ENCODE measurements at regions not wholly inside any gene's neighbourhood (a gene's known extent, or its start where the extent isn't known, plus 50 kb on each side); places are given as distances from the start of the nearest gene placed in this dataset.

DNA sequence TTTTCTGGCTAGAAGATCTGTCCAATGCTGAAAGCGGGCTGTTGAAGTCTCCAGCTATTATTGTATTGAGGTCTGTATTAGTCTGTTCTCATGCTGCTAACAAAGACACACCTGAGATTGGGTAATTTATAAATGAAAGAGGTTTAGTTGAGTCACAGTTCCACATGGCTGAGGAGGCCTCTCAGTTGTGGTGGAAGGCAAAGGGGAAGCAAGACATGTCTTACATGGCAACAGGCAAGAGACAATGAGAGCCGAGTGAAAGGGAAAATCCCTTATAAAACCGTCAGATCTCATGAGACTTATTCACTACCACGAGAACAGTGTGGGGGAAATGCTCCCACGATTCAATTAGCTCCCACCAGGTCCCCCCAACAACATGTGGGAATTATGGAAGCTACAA lies 980.4 kb downstream of the SLITRK5 start:
- in situ Hi-C loops (cut with MboI; ENCODE audit: low pct_ligation_motif_present in 1 of 4, low pct_unique_long_range_greater_than_20kb in 1 of 4, low sequenced_read_pairs in 3 of 4) = no loop called here
- WGBS, 2 donors (ENCODE audit: low coverage in 1 of 2) = 60 to 77% methylated on average over 1 to 5 of the region's 5 CpGs
- H3K9me3 ChIP-seq = no peaks in the 10 kb centered on the region
- H3K27me3 ChIP-seq = no peaks in the 10 kb centered on the region
- H3K36me3 ChIP-seq = no peaks in the 10 kb centered on the region
- no peak for DNase-seq
- TF ChIP-seq EP300 (IDR thresholded peaks at IDR 0.05; ENCODE audit: low read depth) = no peak
- TF ChIP-seq, protein P1, sequence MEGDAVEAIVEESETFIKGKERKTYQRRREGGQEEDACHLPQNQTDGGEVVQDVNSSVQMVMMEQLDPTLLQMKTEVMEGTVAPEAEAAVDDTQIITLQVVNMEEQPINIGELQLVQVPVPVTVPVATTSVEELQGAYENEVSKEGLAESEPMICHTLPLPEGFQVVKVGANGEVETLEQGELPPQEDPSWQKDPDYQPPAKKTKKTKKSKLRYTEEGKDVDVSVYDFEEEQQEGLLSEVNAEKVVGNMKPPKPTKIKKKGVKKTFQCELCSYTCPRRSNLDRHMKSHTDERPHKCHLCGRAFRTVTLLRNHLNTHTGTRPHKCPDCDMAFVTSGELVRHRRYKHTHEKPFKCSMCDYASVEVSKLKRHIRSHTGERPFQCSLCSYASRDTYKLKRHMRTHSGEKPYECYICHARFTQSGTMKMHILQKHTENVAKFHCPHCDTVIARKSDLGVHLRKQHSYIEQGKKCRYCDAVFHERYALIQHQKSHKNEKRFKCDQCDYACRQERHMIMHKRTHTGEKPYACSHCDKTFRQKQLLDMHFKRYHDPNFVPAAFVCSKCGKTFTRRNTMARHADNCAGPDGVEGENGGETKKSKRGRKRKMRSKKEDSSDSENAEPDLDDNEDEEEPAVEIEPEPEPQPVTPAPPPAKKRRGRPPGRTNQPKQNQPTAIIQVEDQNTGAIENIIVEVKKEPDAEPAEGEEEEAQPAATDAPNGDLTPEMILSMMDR (IDR thresholded peaks at IDR 0.05) = no peak
- no peak for TF ChIP-seq POLR2AphosphoS5 (IDR thresholded peaks at IDR 0.05)
- TF ChIP-seq POLR2A (IDR thresholded peaks at IDR 0.05) = no peak
- no peak overlapping the region for H3K27ac ChIP-seq
- intact Hi-C loops (cut with DNase I; ENCODE audit: low total_unique reads) = no loop called here
- no peaks in the 10 kb centered on the region for H3K4me1 ChIP-seq
- no peak overlapping the region for H3K4me3 ChIP-seq

DNA sequence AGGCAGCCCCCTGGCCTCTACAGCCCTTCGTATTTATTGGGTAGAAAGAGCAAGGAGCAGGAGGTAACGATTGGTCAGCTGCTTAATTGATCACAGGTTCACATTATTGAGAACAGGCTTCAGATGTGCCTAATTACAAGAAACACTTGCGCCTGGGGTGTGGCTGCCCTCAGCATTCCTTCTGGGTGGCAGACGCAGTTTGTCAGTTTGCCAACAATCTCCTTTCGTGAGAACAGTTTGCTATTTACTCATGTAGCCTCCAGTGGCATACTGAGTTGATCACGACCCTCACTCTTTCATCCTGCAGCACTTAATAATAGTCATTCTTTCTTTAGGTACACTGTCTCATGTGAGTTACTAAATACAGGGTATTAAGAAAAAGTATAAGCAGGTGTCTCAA lies 985.6 kb downstream of the SLITRK5 start:
- intact Hi-C loops (cut with DNase I; ENCODE audit: low total_unique reads) = no loop called here

DNA sequence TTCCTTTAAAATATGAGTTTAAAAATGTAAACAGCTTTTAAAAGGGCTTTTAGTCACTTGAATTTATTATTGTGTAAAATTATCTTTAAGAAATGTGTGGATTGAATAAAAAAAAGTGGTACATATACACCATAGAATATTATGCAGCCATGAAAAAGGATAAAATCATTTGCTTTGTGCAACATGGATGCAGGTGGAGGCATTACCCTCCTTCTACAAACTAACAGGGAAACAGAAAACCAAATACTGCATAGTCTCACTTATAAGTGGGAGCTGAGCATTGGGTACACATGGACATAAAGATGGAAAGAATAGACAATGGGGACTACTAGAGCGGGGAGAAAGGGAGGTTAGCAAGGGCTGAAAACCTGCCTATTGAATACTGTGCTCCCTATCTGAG lies 999.3 kb downstream of the SLITRK5 start:
- no peaks in the 10 kb centered on the region for H3K27me3 ChIP-seq
- no peaks in the 10 kb centered on the region for H3K9me3 ChIP-seq
- TF ChIP-seq POLR2A (IDR thresholded peaks at IDR 0.05) (no peak), EP300 (IDR thresholded peaks at IDR 0.05; ENCODE audit: low read depth) (no peak), POLR2AphosphoS5 (IDR thresholded peaks at IDR 0.05) (no peak)
- TF ChIP-seq, protein P1 (IDR thresholded peaks at IDR 0.05) = no peak
- 67 to 84% methylated on average over 1 of the region's 1 CpG for WGBS, 2 donors (ENCODE audit: low coverage in 1 of 2)
- H3K4me1 ChIP-seq = no peaks in the 10 kb centered on the region
- in situ Hi-C loops (cut with MboI; ENCODE audit: low pct_ligation_motif_present in 1 of 4, low pct_unique_long_range_greater_than_20kb in 1 of 4, low sequenced_read_pairs in 3 of 4) (no loop called here), intact Hi-C loops (cut with DNase I; ENCODE audit: low total_unique reads) (no loop called here)
- DNase-seq = no peak
- H3K4me3 ChIP-seq = no peak overlapping the region
- no peak overlapping the region for H3K27ac ChIP-seq
- no peaks in the 10 kb centered on the region for H3K36me3 ChIP-seq

More for the DNA sequence above, 985.6 kb downstream of the SLITRK5 start:
- Histone ChIP-seq H3K27me3 (no peaks in the 10 kb centered on the region), H3K9me3 (no peaks in the 10 kb centered on the region), H3K4me3 (no peak overlapping the region), H3K27ac (no peak overlapping the region), H3K4me1 (no peaks in the 10 kb centered on the region), H3K36me3 (no peaks in the 10 kb centered on the region)
- in situ Hi-C loops (cut with MboI; ENCODE audit: low pct_ligation_motif_present in 1 of 4, low pct_unique_long_range_greater_than_20kb in 1 of 4, low sequenced_read_pairs in 3 of 4) = no loop called here
- 41 to 44% methylated on average over 6 of the region's 6 CpGs for WGBS, 2 donors (ENCODE audit: low coverage in 1 of 2)
- no peak for DNase-seq
- TF ChIP-seq POLR2A (IDR thresholded peaks at IDR 0.05) = no peak
- TF ChIP-seq, protein P1 (IDR thresholded peaks at IDR 0.05) = no peak
- no peak for TF ChIP-seq EP300 (IDR thresholded peaks at IDR 0.05; ENCODE audit: low read depth)
- no peak for TF ChIP-seq POLR2AphosphoS5 (IDR thresholded peaks at IDR 0.05)

DNA sequence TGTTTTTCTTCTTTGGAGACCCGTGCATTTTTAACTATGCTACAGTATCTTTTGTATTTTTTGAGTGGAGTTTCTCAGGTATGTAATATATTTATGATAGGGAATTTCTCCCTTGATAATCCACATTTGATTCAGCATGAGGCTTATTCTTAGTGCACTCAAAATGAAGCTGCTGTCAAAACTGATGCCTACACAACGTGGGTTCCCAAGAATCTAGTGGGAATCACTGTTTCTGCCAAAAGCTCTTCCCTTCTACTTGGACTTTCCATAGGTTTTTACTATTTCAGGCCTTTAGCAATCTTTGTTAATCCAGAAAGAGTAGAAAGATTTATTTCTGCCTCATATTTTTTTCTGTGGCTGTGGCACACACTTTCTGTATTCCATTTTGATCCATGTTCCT lies 1003.7 kb downstream of the SLITRK5 start:
- no peaks in the 10 kb centered on the region for H3K9me3 ChIP-seq
- WGBS, 2 donors (ENCODE audit: low coverage in 1 of 2) = 73 to 77% methylated on average over 2 of the region's 2 CpGs
- intact Hi-C loops (cut with DNase I; ENCODE audit: low total_unique reads) = no loop called here
- in situ Hi-C loops (cut with MboI; ENCODE audit: low pct_ligation_motif_present in 1 of 4, low pct_unique_long_range_greater_than_20kb in 1 of 4, low sequenced_read_pairs in 3 of 4) = no loop called here
- DNase-seq = no peak
- H3K27ac ChIP-seq = no peak overlapping the region
- H3K4me3 ChIP-seq = no peak overlapping the region
- TF ChIP-seq, protein P1 (IDR thresholded peaks at IDR 0.05) = no peak
- TF ChIP-seq EP300 (IDR thresholded peaks at IDR 0.05; ENCODE audit: low read depth) (no peak), POLR2AphosphoS5 (IDR thresholded peaks at IDR 0.05) (no peak), POLR2A (IDR thresholded peaks at IDR 0.05) (no peak)
- H3K27me3 ChIP-seq = no peaks in the 10 kb centered on the region
- no peaks in the 10 kb centered on the region for H3K4me1 ChIP-seq
- H3K36me3 ChIP-seq = no peaks in the 10 kb centered on the region
